HUES64 (cell line): ENCODE measurements at regions not wholly inside any gene's neighbourhood (a gene's known extent, or its start where the extent isn't known, plus 50 kb on each side); places are given as distances from the start of the nearest gene placed in this dataset.
"Not testable (repeated sequence)": the region's sequence is repeated elsewhere in the genome, so short reads cannot be mapped to it uniquely, and the experiment has no call there.

Experiments used
- H3K27ac ChIP-seq: 2 replicates; pipeline ENCODE4 v1.7.0; 2013; ENCODE audit warnings: low read depth, low read length, inconsistent platforms
- H3K27me3 ChIP-seq: 2 replicates; pipeline ENCODE4 v1.6.1; 2013; ENCODE audit warnings: mild to moderate bottlenecking, low read length; ENCODE audit not compliant: insufficient read depth
- H3K36me3 ChIP-seq: 2 replicates; pipeline ENCODE4 v1.6.1; 2013; ENCODE audit warnings: mild to moderate bottlenecking, low read length; ENCODE audit not compliant: insufficient read depth
- H3K4me1 ChIP-seq: 2 replicates; pipeline ENCODE4 v1.6.1; 2013; ENCODE audit warnings: mild to moderate bottlenecking, low read length, moderate library complexity; ENCODE audit not compliant: insufficient read depth
- H3K4me3 ChIP-seq: 2 replicates; pipeline ENCODE4 v1.5.1; 2013; ENCODE audit warnings: mild to moderate bottlenecking, low read length, moderate library complexity
- H3K9ac ChIP-seq: 2 replicates; pipeline ENCODE4 v1.6.1; 2013; ENCODE audit warnings: mild to moderate bottlenecking, low read depth, low read length
- H3K9me3 ChIP-seq: 2 replicates; pipeline ENCODE4 v1.6.1; 2013; ENCODE audit warnings: low read depth, low read length; ENCODE audit not compliant: insufficient read depth
- WGBS: fragments of 150-250, 120-280 bp; methylation state at CpG from one replicate; pipeline ENCODE4 v1.1.7; 2013; ENCODE audit warnings: missing lambda C conversion rate; 5-methylcytosine and 5-hydroxymethylcytosine counted together

DNA sequence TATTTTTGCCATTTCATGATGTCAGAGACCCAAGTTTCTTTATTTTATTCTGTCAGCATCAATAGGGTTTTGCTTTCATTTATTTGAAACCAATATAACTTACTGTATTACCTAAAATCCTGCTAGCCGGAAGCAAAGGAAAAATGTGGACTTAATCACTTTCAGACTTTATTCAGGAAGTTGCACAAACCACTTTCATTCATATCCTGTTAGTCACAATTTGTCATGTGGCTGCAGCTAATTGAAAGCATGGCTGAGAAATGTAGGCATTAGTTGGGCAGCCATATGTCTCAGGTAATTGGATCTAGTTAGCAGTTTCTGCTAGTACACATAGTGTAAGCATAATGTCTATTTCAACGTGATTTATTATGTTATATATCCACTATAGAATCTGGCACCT, 462.3 kb upstream of the SGO1 start:
- Histone ChIP-seq H3K36me3 (no peaks in the 10 kb centered on the region), H3K9ac (no peak overlapping the region), H3K9me3 (no peaks in the 10 kb centered on the region), H3K27ac (no peak overlapping the region), H3K27me3 (no peaks in the 10 kb centered on the region), H3K4me1 (peaks cover 8% of the 10 kb centered on the region; the same call in 1 of the 2 replicates), H3K4me3 (no peak overlapping the region)
- WGBS, result 96% methylated on average over 1 of the region's 2 CpGs

DNA sequence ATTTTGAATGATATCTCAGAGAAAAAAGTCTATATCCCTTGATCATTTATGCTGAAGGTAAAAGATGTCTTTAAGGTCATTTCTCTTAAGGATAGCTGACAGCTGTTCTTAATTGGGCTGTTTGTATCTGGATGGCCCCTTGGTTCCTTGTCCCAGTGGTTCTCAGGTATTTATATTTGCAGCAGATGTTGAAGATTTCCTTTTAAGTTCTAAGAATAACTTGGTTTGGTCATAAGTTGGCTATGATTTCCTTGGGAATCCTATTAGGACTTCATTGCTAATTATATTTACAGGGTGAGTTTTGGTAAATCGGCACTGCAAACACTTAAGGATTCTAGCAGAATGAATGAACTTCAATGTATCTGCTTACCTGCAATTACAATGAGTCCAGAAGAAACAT, 460.4 kb upstream of the SGO1 start:
- Histone ChIP-seq H3K4me3 (no peak overlapping the region), H3K9ac (no peak overlapping the region), H3K9me3 (no peaks in the 10 kb centered on the region), H3K27ac (no peak overlapping the region), H3K36me3 (no peaks in the 10 kb centered on the region), H3K27me3 (no peaks in the 10 kb centered on the region), H3K4me1 (no peaks in the 10 kb centered on the region)
- 100% methylated on average over 1 of the region's 1 CpG for WGBS

DNA sequence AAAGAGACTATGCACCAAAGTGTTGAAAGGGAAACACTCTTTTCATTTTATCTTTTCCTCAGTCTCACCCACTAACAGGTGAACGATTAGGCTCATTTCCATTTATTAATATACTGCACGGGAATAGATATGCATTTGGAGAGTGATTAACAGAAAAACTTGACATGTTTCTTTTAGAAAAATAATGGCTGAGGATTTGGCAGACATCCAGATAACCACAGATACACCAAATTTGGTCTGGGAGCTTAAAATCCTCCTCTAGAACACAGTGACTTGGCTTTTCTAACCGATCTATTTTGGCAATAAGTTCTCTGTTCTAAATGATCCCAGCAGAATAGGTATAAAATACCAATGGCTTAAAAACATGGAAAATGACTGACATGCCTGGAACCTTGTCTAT, 459.3 kb upstream of the SGO1 start:
- Histone ChIP-seq H3K4me1 (no peaks in the 10 kb centered on the region), H3K27me3 (no peaks in the 10 kb centered on the region), H3K27ac (no peak overlapping the region), H3K9me3 (no peaks in the 10 kb centered on the region), H3K4me3 (no peak overlapping the region), H3K36me3 (no peaks in the 10 kb centered on the region), H3K9ac (no peak overlapping the region)
- WGBS, result 83% methylated on average over 1 of the region's 3 CpGs

DNA sequence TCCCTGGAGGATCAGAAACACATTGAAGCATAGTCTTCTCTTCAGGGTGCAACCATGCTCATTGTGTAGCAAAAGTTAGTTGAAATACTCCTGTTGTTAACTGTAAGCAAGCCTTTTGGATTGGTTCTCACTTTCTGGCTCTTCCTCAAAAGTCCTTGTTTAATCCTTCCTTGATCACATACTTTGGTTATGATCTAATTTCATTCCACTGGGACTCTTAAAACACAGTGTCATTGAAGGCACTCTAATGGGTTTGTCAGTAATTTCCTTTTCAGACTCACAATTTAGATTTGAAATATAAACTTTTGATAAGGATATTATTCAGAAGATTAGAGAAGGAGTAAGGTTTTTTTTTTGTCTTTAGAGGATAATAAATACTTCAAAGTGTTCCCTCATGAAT, 451.7 kb upstream of the SGO1 start:
- Histone ChIP-seq H3K36me3 (no peaks in the 10 kb centered on the region), H3K27me3 (no peaks in the 10 kb centered on the region), H3K27ac (no peak overlapping the region), H3K4me1 (no peaks in the 10 kb centered on the region), H3K9me3 (no peaks in the 10 kb centered on the region), H3K4me3 (no peak overlapping the region), H3K9ac (no peak overlapping the region)

GRCh38 chr3:20622304-20622703, 436.3 kb upstream of the SGO1 start:
- H3K9me3 ChIP-seq, result no peaks in the 10 kb centered on the region
- H3K4me3 ChIP-seq, result no peak overlapping the region
- WGBS, result 94% methylated on average over 6 of the region's 6 CpGs
- no peaks in the 10 kb centered on the region for H3K27me3 ChIP-seq
- no peak overlapping the region for H3K9ac ChIP-seq
- no peaks in the 10 kb centered on the region for H3K4me1 ChIP-seq
- H3K27ac ChIP-seq, result no peak overlapping the region
- no peaks in the 10 kb centered on the region for H3K36me3 ChIP-seq

- 92% methylated on average over 2 of the region's 3 CpGs for WGBS
- H3K9ac ChIP-seq, H3K4me3 ChIP-seq, H3K27ac ChIP-seq, H3K27me3 ChIP-seq, H3K4me1 ChIP-seq, H3K36me3 ChIP-seq: not testable (repeated sequence)
- H3K9me3 ChIP-seq, result peaks cover 13% of the 10 kb centered on the region
Measured at GRCh38 chr3:20618621-20619020, 432.6 kb upstream of the SGO1 start.

DNA sequence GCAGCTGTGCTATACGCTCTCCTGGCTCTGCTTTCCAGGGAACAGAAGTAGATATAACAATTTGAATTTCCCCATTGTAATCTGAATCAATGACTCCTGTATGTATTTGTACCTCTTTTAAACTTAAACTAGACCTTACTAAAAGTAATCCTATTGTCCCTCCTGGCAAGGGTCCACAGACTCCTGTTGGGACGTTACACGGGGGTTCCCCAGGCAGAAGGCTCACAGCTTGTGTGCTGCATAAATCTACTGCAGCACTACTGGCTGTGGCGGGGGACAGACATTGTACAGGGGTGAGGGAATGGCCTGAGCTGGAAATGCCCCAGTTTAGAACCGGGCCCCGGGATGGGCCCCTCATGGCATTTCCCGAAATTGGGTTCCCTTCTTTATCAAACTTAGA, 432.2 kb upstream of the SGO1 start:
- H3K4me1 ChIP-seq, H3K36me3 ChIP-seq, H3K27me3 ChIP-seq, H3K9ac ChIP-seq, H3K4me3 ChIP-seq, H3K27ac ChIP-seq: not testable (repeated sequence)
- H3K9me3 ChIP-seq, result peaks cover 13% of the 10 kb centered on the region
- WGBS, result 93% methylated on average over 7 of the region's 7 CpGs

DNA sequence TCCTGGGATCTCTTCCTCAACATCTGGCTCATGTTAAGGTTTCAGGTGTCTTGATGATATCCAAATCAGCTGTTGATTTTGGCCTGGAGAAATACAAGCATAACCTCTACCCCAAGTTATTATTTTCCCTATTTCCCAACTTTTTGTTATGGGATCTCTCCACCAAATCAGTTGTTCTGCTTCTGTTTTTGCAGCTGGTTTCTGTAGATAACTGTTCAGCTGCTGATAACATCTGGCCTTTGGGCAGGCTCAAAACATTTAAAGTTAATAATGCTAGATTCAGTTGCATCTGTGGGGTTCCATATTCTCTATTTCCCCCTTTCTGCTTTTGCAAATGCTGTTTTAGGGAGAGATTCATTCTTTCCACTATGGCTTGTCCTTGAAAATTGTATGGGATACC, 430.0 kb upstream of the SGO1 start:
- H3K4me1 ChIP-seq, H3K36me3 ChIP-seq, H3K27me3 ChIP-seq, H3K27ac ChIP-seq, H3K4me3 ChIP-seq, H3K9ac ChIP-seq: not testable (repeated sequence)
- peaks cover 28% of the 10 kb centered on the region for H3K9me3 ChIP-seq

DNA sequence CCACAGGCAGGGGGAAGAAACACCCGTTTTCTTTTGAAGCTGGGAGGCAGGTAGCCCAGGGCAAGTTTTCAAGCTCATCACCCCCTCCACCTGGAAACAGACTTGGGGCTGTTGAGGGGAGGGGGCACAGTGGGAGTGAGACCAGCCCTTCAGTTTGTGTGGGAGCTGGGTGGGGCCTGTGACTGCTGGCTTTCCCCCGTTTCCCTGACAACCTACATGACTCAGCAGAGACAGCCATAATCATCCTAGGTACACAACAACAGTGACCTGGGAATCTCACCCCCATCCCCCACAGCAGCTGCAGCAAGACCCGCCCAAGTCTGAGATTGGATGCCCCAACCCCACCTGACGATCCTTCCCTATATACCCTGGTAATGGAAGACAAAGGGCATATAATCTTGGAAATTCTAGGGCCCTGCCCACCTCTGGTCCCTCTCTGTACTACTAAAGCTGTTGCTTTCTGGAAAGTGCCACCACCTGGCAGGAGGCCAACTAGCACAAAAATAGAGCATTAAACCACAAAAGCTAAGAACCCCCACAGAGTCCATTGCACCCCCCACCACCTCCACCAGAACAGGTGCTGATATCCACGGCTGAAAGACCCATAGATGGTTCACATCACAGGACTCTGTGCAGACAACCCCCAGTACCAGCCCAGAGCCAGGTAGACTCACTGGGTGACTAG, 422.2 kb upstream of the SGO1 start:
- Histone ChIP-seq H3K27me3 (no peaks in the 10 kb centered on the region), H3K4me1 (no peaks in the 10 kb centered on the region), H3K27ac (no peak overlapping the region), H3K9me3 (peaks cover 18% of the 10 kb centered on the region; the same call in 1 of the 2 replicates), H3K36me3 (no peaks in the 10 kb centered on the region), H3K9ac (no peak overlapping the region), H3K4me3 (no peak overlapping the region)
- 90% methylated on average over 5 of the region's 5 CpGs for WGBS

DNA sequence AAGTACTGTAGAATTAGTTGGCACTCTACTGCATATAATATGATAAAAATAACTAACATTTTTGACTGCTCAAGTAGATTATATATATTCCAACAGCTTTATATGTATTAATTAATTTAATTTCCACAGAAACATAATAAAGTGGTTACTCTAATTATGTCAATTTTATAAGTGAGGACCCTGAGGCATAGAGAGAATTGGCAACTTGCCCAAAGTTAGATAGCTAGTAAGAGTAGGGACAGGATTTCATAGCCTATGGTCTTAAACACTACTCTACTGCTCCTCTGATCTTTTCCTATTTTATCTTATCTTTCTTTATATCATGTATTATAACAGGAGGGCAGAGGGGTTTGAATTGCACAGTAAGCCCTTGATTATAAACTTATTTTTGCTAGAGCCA, 418.7 kb upstream of the SGO1 start:
- Histone ChIP-seq H3K36me3 (no peaks in the 10 kb centered on the region), H3K9me3 (no peaks in the 10 kb centered on the region), H3K27ac (no peak overlapping the region), H3K9ac (no peak overlapping the region), H3K4me1 (no peaks in the 10 kb centered on the region), H3K4me3 (no peak overlapping the region), H3K27me3 (no peaks in the 10 kb centered on the region)

- no peaks in the 10 kb centered on the region for H3K4me1 ChIP-seq
- no peak overlapping the region for H3K27ac ChIP-seq
- H3K9me3 ChIP-seq, result no peaks in the 10 kb centered on the region
- no peaks in the 10 kb centered on the region for H3K27me3 ChIP-seq
- WGBS, result 94% methylated on average over 5 of the region's 5 CpGs
- no peak overlapping the region for H3K9ac ChIP-seq
- H3K4me3 ChIP-seq, result no peak overlapping the region
- no peaks in the 10 kb centered on the region for H3K36me3 ChIP-seq
Measured at GRCh38 chr3:20589275-20589674, 403.3 kb upstream of the SGO1 start.

- Histone ChIP-seq H3K36me3 (no peaks in the 10 kb centered on the region), H3K9me3 (no peaks in the 10 kb centered on the region), H3K27ac (no peak overlapping the region), H3K27me3 (no peaks in the 10 kb centered on the region), H3K4me1 (no peaks in the 10 kb centered on the region), H3K4me3 (no peak overlapping the region), H3K9ac (no peak overlapping the region)
- 94% methylated on average over 10 of the region's 10 CpGs for WGBS
Measured at GRCh38 chr3:20588781-20589180, 402.8 kb upstream of the SGO1 start.
